LNCaP clone FGC (cell line): ENCODE measurements at regions not wholly inside any gene's neighbourhood (a gene's known extent, or its start where the extent isn't known, plus 50 kb on each side); places are given as distances from the start of the nearest gene placed in this dataset.

ENCODE experiments used
- DNase-seq: peaks from one replicate; pipeline ENCODE4 v3.0.0-alpha.2; 2011; ENCODE audit warnings: low read depth
- H3K4me3 ChIP-seq: 2 replicates; pipeline ENCODE4 v1.5.1; 2011; ENCODE audit warnings: mild to moderate bottlenecking, low read depth, low read length, control low read depth
- TF ChIP-seq, protein P1 (sequence below): IDR thresholded peaks from 2 replicates; pipeline ENCODE4 v1.5.1; 2012; ENCODE audit warnings: mild to moderate bottlenecking; ENCODE audit not compliant: control insufficient read depth, insufficient read depth; ENCODE audit errors: extremely low read depth

DNA sequence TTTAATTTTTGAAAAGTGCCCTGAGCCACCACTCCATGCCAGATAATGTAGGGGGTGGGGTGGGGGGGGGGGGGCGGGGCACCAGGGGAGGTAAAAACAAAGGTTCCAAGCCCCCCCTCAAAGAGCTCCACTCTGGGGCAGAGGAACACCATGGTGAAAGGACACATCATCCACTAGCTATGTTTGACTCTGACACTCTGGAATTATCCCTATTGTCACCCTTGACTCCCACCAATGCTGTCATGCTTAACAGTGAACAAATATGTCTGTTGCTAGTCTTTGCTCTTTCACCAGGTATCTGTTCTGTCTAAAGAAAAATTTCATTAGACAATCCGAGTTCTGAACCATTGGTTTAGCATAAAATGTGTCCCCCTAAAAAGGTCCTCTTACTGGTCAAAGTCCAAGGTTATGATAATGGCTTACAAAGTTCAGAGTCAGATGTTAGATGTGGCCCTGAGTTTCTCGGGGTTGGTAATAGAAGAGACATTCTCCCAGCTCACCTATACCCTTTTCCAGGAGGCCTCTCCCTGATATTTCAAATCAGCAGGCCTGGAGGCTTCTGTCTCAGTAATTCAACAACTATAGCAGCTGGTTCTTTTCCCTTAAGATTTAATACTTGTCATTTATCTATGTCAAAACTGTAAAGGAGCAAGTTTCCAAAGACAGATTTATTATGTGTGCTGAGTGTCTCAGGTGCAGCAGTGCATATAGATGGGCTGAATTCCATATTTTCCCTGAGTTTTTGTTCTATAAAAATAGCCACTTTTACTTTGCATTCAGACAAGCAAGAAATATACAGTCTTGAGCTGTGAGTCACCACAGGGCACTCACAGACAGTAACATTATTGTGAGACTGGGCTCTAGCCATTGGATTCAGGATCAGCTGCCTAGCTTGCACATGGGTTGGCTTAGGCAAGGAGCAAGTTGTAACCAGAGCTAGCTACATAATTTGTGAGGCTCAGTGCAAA, 174.1 kb downstream of the CSNK2A3 start:
- no peak for DNase-seq
- TF ChIP-seq, protein P1, sequence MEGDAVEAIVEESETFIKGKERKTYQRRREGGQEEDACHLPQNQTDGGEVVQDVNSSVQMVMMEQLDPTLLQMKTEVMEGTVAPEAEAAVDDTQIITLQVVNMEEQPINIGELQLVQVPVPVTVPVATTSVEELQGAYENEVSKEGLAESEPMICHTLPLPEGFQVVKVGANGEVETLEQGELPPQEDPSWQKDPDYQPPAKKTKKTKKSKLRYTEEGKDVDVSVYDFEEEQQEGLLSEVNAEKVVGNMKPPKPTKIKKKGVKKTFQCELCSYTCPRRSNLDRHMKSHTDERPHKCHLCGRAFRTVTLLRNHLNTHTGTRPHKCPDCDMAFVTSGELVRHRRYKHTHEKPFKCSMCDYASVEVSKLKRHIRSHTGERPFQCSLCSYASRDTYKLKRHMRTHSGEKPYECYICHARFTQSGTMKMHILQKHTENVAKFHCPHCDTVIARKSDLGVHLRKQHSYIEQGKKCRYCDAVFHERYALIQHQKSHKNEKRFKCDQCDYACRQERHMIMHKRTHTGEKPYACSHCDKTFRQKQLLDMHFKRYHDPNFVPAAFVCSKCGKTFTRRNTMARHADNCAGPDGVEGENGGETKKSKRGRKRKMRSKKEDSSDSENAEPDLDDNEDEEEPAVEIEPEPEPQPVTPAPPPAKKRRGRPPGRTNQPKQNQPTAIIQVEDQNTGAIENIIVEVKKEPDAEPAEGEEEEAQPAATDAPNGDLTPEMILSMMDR, result no peak
- no peak overlapping the region for H3K4me3 ChIP-seq

DNA sequence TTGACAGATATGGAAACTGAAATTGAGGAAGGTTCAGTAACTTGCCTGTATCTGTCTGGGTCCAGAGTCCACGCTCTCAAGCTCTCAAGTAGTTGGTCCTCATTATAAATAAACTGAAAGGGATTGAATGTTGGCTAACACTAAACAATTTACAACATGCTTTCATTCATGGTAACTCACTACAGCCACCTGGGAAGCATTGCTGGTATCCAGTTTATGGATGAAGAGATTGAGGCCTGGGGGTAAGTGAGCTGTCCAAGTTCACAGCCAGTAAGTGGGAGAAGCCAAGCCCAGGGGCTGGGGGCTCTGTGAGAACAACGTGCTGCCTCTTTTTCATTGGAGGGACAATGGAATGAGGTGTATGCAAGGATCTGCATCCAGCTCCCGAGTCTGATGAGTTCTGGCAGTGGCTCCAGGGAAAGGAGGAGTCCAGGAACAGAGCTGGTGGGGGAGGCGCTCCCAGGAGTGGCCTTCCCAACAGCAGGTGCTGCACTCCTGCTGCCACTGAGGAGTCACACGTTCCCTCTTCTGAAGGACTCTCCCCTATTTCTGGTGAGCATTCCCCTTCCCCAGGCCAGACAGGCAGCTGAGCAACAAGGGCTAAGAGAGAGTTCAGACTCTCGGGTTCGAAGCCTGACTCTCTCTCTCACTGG, 175.8 kb downstream of the CSNK2A3 start:
- TF ChIP-seq, protein P1, result no peak
- DNase-seq, result no peak
- H3K4me3 ChIP-seq, result no peak overlapping the region

DNA sequence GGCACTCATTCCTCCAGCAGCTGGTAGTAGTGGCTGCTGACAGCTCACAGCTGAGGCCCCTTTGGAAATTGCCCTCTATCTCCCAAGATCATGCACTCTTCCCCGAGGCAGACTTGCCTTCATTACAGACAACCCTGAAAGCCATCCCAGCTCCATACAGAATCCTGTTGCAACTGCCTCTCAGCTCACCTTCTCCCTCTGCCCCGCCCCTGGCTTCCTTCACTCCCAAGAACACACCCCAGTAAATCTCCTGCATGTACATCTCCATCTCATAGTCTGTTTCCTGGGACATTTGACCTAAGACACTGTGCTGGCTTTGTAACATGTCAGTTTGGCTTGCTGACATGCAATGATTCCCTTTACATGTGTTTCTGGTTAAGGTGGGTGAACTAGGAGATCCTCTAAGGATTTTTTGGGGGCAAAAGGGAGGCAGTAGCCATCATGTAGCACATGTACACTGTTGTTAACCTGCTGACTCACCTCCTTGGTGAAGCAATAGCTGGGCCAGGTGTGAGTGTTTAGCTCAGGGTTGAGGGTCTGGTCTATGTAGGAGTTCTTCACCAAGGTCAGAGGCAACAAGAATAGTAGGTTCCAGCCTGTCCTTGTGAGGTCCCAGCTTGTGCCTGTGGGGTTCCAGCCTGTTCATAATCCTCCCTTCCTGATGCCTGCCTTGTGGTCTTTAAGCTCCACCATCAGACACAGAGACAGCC, 179.6 kb downstream of the CSNK2A3 start:
- no peak overlapping the region for H3K4me3 ChIP-seq
- TF ChIP-seq, protein P1, result no peak
- no peak for DNase-seq

DNA sequence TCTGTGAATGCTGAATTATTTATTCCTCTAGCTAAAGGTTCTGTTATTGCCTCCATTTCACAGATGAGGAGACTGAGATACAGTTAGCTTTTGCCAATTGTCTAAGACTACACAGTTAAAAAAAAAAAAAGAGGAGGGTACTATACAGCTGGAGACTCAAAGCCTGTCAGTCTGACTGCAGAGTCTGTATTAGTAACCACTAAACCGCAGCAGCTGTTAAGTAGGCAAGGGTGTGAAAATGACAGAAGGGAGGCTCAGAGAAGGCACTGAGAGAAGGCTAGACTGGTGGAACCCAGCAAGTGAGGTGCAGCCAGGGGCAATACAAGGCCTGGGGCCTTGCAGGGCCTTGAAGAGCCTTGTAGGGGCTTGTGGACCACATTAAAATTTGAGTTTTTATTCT, 181.2 kb downstream of the CSNK2A3 start:
- TF ChIP-seq, protein P1, result no peak
- no peak overlapping the region for H3K4me3 ChIP-seq
- DNase-seq, result no peak

DNA sequence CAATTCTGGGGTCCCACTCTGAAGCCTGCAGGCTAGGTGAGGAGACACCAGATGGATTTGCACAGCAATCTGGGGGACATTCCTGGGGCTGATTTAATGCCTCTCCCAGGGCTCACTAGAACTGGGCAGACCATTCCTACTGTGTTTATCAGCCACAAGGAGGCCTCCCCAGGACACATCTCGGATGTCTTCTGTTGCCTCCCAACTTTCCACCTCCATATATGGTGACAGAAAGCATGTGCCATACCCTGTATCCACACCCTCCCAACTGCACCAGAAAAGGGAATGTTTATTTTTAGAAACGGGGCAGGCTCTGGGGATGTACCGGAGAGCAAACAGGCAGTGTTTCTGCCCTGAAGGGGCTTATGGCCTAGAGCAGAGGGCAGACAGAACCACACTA, 181.8 kb downstream of the CSNK2A3 start:
- no peak overlapping the region for H3K4me3 ChIP-seq
- no peak for DNase-seq
- TF ChIP-seq, protein P1, result no peak

DNA sequence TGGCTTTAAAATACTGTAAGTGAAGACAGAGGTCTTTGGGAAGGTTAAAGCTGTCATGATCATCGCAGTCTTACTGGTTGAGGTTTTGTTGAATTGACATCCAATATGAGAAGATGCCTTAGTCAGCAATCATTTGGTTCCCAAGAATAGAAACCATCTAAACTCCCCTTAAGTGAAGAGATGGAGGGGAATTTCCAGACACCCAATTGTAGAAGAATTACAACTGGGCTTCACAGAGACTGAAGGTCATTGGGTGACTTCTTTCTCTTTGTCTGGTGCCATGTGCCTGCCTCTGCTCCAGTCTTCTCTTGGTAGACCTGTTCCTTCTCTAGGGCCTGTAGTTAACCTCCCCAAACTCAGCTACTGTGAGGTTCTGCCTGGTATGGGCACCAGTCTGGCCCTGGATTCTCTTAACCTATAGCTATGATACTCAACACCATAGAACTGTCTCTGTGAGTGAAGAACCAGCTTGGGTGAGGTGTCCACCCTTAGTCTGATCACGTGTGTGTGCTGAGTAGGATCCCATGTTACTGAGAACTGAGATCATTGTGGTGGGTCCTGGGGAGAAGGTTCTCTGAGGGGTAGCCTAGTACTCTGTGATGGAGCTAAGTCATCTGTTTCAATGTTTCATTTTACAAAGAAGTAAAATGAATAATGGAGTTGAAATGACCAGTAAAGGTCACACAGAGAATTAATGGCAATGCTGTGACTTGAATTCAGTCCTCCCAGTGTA, 182.5 kb downstream of the CSNK2A3 start:
- no peak for DNase-seq
- no peak overlapping the region for H3K4me3 ChIP-seq
- TF ChIP-seq, protein P1, result no peak
